CD14-positive monocyte (primary cell): ENCODE measurements at regions not wholly inside any gene's neighbourhood (a gene's known extent, or its start where the extent isn't known, plus 50 kb on each side); places are given as distances from the start of the nearest gene placed in this dataset.
"Not testable (repeated sequence)": the region's sequence is repeated elsewhere in the genome, so short reads cannot be mapped to it uniquely, and the experiment has no call there.

ENCODE experiments used
- DNase-seq, 3 donors: peaks; one replicate each; pipeline ENCODE4 v3.0.0-alpha.2; 2011 to 2022
- H2AFZ ChIP-seq: 2 replicates; pipeline ENCODE4 v1.6.0; 2012; ENCODE audit warnings: mild to moderate bottlenecking, low read depth, low read length, inconsistent platforms; ENCODE audit not compliant: insufficient read depth, poor library complexity, severe bottlenecking
- H3K27ac ChIP-seq, 2 donors: 1 replicate in 1 of 2; 2 replicates in 1 of 2; pipeline ENCODE4 v1.5.1; 2012 to 2013; ENCODE audit warnings: low read length in 2 of 2, control low read depth in 1 of 2, inconsistent platforms in 1 of 2, low read depth in 1 of 2, mild to moderate bottlenecking in 1 of 2
- H3K27me3 ChIP-seq, 2 donors: one replicate each; pipeline versions ENCODE4 v1.6.0 to v1.6.1; 2011 to 2013; ENCODE audit warnings: low read length in 2 of 2; ENCODE audit not compliant: control insufficient read depth in 2 of 2, insufficient read depth in 2 of 2
- H3K36me3 ChIP-seq, 2 donors: replicated peaks in 1 of 2; 1 replicate in 1 of 2; 2 replicates in 1 of 2; pipeline versions ENCODE4 v1.5.1 to v1.6.1; 2012 to 2013; ENCODE audit warnings: low read length in 2 of 2, control low read depth in 1 of 2, inconsistent platforms in 1 of 2, mild to moderate bottlenecking in 1 of 2; ENCODE audit not compliant: insufficient read depth in 2 of 2, control insufficient read depth in 1 of 2
- H3K4me1 ChIP-seq, 2 donors: 1 replicate in 1 of 2; 2 replicates in 1 of 2; pipeline versions ENCODE4 v1.5.1 to v1.6.1; 2012 to 2013; ENCODE audit warnings: low read length in 2 of 2, control low read depth in 1 of 2, inconsistent platforms in 1 of 2, mild to moderate bottlenecking in 1 of 2, moderate library complexity in 1 of 2; ENCODE audit not compliant: insufficient read depth in 2 of 2, control insufficient read depth in 1 of 2
- H3K4me2 ChIP-seq: replicated peaks from 2 replicates; pipeline ENCODE3; 2012; ENCODE audit warnings: low read length, moderate library complexity, mild to moderate bottlenecking; ENCODE audit not compliant: poor library complexity, severe bottlenecking; ENCODE audit errors: extremely low read depth
- H3K4me3 ChIP-seq, 3 experiments: fragments of 200-600 bp in 1 of 3; sonication (generic) in 1 of 3; replicated peaks in 1 of 3; 1 replicate in 2 of 3; 2 replicates in 1 of 3; pipeline ENCODE4 v1.5.1; 2011 to 2013; ENCODE audit warnings: low read length in 3 of 3, mild to moderate bottlenecking in 3 of 3, control low read depth in 2 of 3, low read depth in 2 of 3, inconsistent platforms in 1 of 3, moderate library complexity in 1 of 3
- H3K79me2 ChIP-seq: 2 replicates; pipeline ENCODE4 v1.6.0; 2012; ENCODE audit warnings: mild to moderate bottlenecking, control low read depth, inconsistent platforms, low read length, moderate library complexity; ENCODE audit not compliant: insufficient read depth
- H3K9ac ChIP-seq: 2 replicates; pipeline ENCODE4 v1.6.0; 2017; ENCODE audit warnings: low read length, mild to moderate bottlenecking; ENCODE audit not compliant: insufficient read depth, poor library complexity, severe bottlenecking
- H3K9me3 ChIP-seq, 2 donors: replicated peaks in 1 of 2; 1 replicate in 1 of 2; 2 replicates in 1 of 2; pipeline versions ENCODE4 v1.5.1 to v1.6.1; 2012 to 2013; ENCODE audit warnings: low read length in 2 of 2, control low read depth in 1 of 2; ENCODE audit not compliant: control insufficient read depth in 1 of 2, insufficient read depth in 1 of 2
- H4K20me1 ChIP-seq: 2 replicates; pipeline ENCODE4 v1.6.0; 2012; ENCODE audit warnings: mild to moderate bottlenecking, low read length, control low read depth, moderate library complexity; ENCODE audit not compliant: insufficient read depth
- H3K27ac Mint-ChIP-seq, 7 donors: one replicate each; pipeline ENCODE4 v1.8.0; 2020; ENCODE audit warnings: mild to moderate bottlenecking in 7 of 7, mixed read lengths in 7 of 7, moderate library complexity in 6 of 7, inconsistent platforms in 2 of 7
- H3K27me3 Mint-ChIP-seq, 3 donors: one replicate each; pipeline ENCODE4 v1.8.0; 2021 to 2022; ENCODE audit warnings: low read depth in 3 of 3, mild to moderate bottlenecking in 3 of 3, mixed read lengths in 3 of 3, moderate library complexity in 3 of 3, inconsistent platforms in 1 of 3
- H3K36me3 Mint-ChIP-seq, 2 donors: one replicate each; pipeline ENCODE4 v1.8.0; 2020; ENCODE audit warnings: mixed read lengths in 2 of 2, inconsistent platforms in 1 of 2, mild to moderate bottlenecking in 1 of 2
- H3K4me1 Mint-ChIP-seq: one replicate; pipeline ENCODE4 v1.8.0; 2020; ENCODE audit warnings: mild to moderate bottlenecking, mixed read lengths
- H3K4me3 Mint-ChIP-seq, 2 donors: one replicate each; pipeline ENCODE4 v1.8.0; 2020; ENCODE audit warnings: mild to moderate bottlenecking in 2 of 2, mixed read lengths in 2 of 2, moderate library complexity in 1 of 2
- H3K9me3 Mint-ChIP-seq, 7 donors: one replicate each; pipeline ENCODE4 v1.8.0; 2020 to 2022; ENCODE audit warnings: mixed read lengths in 7 of 7, mild to moderate bottlenecking in 6 of 7, moderate library complexity in 6 of 7, inconsistent platforms in 2 of 7
- WGBS: methylation state at CpG from one replicate; pipeline ENCODE4 v1.1.5; 2013; ENCODE audit warnings: missing lambda C conversion rate; ENCODE audit not compliant: insufficient coverage; 5-methylcytosine and 5-hydroxymethylcytosine counted together
- intact Hi-C, 2 donors: fragments of 100-400 bp; cut with micrococcal nuclease; formaldehyde crosslinking; loops; one replicate each; pipeline versions ENCODE4 v1.15.0 to v1.15.1; 2023

DNA sequence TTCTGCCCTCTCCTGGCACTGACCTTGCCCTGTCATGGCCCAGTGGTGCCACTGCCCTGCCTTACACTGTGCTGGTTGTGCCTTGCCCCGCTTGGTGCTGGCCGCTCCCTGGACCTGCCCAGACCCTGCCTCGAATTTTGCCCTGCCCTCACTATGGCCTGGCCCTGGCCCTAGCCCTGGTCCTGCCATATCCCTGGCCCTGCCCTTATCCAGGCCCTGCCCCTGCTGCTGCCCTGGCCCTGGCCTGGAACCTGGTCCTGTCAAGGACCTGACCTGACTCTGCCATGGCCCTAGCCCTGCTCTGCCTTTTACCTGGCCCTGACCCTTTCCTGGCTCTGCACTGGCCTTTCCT, 2889.6 kb upstream of the TEKT4 start:
- H3K36me3 Mint-ChIP-seq, H3K4me3 Mint-ChIP-seq, H3K27me3 Mint-ChIP-seq, H3K9ac ChIP-seq, H3K4me1 ChIP-seq, H3K9me3 ChIP-seq, DNase-seq, H3K79me2 ChIP-seq, H3K36me3 ChIP-seq, intact Hi-C loops, H2AFZ ChIP-seq, H3K27ac ChIP-seq, H4K20me1 ChIP-seq, H3K4me3 ChIP-seq, H3K4me2 ChIP-seq, H3K27me3 ChIP-seq, H3K4me1 Mint-ChIP-seq: not testable (repeated sequence)
- peaks cover 2 to 30% (median 14%) of the 10 kb centered on the region in 7 donors for H3K9me3 Mint-ChIP-seq
- peak overlapping the region in 1 of 7 donors; percentile 18 for H3K27ac Mint-ChIP-seq
- WGBS: 82% methylated on average over 3 of the region's 3 CpGs

DNA sequence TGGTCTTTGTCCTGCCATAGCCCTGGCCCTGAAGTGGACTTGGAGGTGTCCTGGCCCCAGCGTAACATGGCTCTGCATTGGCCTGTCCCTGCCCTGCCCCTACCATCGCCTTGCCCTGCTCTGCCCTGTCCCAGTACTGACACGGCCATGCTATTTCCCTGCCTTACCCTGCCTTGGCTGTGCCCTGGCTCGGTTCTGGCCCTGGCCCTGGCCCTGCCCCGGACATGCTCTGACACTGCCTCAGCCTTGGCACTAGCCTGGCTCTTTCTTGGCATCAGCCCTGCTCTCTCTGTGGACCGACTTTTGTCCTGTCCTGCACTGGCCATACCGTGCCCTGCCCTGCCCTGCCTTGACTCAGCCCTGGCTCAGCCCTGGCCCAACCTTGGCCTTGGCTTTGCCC, 2889.0 kb upstream of the TEKT4 start:
- 86% methylated on average over 7 of the region's 7 CpGs for WGBS
- Mint-ChIP-seq H3K27ac (peak overlapping the region in 1 of 7 donors; percentile 59), H3K9me3 (peaks cover 2 to 34% (median 14%) of the 10 kb centered on the region in 7 donors)
- H3K4me3 ChIP-seq, DNase-seq, H3K36me3 ChIP-seq, intact Hi-C loops, H3K4me1 ChIP-seq, H3K4me1 Mint-ChIP-seq, H3K4me2 ChIP-seq, H3K27me3 ChIP-seq, H3K79me2 ChIP-seq, H3K36me3 Mint-ChIP-seq, H2AFZ ChIP-seq, H4K20me1 ChIP-seq, H3K9ac ChIP-seq, H3K9me3 ChIP-seq, H3K27ac ChIP-seq, H3K4me3 Mint-ChIP-seq, H3K27me3 Mint-ChIP-seq: not testable (repeated sequence)

DNA sequence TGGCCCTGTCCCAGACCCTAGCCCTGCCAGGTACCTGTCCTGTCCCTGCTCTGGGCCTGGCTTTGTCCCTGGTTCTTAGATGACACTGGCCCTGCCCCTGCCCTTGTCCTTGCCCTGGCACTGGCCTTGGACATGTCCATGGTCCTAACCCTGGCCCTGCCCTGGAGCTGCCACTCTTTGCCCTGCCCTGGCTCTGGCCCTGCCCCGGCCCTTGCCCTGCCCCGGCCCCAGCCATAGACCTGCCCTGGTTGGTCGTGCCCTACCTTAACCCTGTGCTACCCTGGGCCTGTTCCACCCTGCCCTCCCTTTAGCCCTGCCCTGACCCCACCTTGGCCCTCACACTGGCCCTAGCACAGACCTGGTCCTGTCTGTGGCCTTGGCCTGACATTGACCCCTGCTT, 2888.0 kb upstream of the TEKT4 start:
- peaks cover 2 to 34% (median 14%) of the 10 kb centered on the region in 7 donors for H3K9me3 Mint-ChIP-seq
- whole genome bisulfite sequencing: 90% methylated on average over 3 of the region's 3 CpGs
- H3K4me3 ChIP-seq: not testable (repeated sequence)

DNA sequence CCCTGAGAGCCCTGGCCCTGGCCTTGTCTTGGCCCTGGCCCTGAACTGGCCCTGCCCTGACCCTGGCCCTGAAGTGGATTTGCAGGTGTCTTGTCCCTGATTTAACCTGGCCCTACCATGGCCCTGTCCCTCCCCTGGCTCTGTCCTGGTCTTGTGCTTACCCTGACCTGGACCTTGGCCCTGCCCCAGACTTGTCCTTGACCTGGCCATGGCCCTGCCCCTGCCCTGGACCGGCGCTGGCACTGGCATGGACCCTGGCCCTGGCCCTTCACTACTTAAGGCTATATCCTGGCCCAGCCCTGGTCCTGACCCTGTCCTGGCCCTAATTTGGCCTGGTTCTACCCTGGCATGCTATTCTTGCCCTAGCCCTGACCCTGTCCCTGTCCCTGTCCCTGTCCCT, 2887.5 kb upstream of the TEKT4 start:
- H3K4me1 Mint-ChIP-seq, H3K27me3 Mint-ChIP-seq, H3K27ac Mint-ChIP-seq, H3K4me3 Mint-ChIP-seq, H3K27ac ChIP-seq, H3K4me2 ChIP-seq, H3K4me1 ChIP-seq, H3K4me3 ChIP-seq, H3K27me3 ChIP-seq, DNase-seq, H3K9ac ChIP-seq, H4K20me1 ChIP-seq, H3K36me3 ChIP-seq, intact Hi-C loops, H3K9me3 ChIP-seq, H2AFZ ChIP-seq, H3K79me2 ChIP-seq, H3K36me3 Mint-ChIP-seq: not testable (repeated sequence)
- H3K9me3 Mint-ChIP-seq: peaks cover 2 to 34% (median 14%) of the 10 kb centered on the region in 7 donors
- WGBS: 100% methylated on average over 2 of the region's 2 CpGs

More for the DNA sequence above, 2888.0 kb upstream of the TEKT4 start:
- H3K36me3 ChIP-seq, H3K79me2 ChIP-seq, H3K4me1 Mint-ChIP-seq, H3K4me1 ChIP-seq, H3K9me3 ChIP-seq, H3K4me3 Mint-ChIP-seq, H3K4me2 ChIP-seq, H3K27ac ChIP-seq, H3K36me3 Mint-ChIP-seq, H2AFZ ChIP-seq, DNase-seq, H3K27me3 Mint-ChIP-seq, H3K27ac Mint-ChIP-seq, H3K27me3 ChIP-seq, intact Hi-C loops, H4K20me1 ChIP-seq, H3K9ac ChIP-seq: not testable (repeated sequence)
